HepG2 (cell line): ENCODE measurements at regions not wholly inside any gene's neighbourhood (a gene's known extent, or its start where the extent isn't known, plus 50 kb on each side); places are given as distances from the start of the nearest gene placed in this dataset.

Experiments
- EEA1 ChIP-seq: sonication (generic); formaldehyde crosslinking; IDR thresholded peaks from 2 replicates; pipeline ENCODE4 v1.5.1; 2020; ENCODE audit warnings: mild to moderate bottlenecking, missing genetic modification reagents, borderline replicate concordance
- NR2F1 ChIP-seq, 2 experiments: fragments of 450-650 bp in 1 of 2; formaldehyde crosslinking in 1 of 2; IDR thresholded peaks; 2 replicates each; pipeline versions ENCODE4 v1.5.0 to v1.6.1; 2016 to 2020; ENCODE audit warnings: mild to moderate bottlenecking in 1 of 2, missing compliant biosample characterization in 1 of 2, missing genetic modification reagents in 1 of 2, moderate library complexity in 1 of 2
- ZNF660 ChIP-seq: sonication (generic); formaldehyde crosslinking; IDR thresholded peaks from 2 replicates; pipeline ENCODE4 v1.5.1; 2020; ENCODE audit warnings: mild to moderate bottlenecking, low read depth, missing genetic modification reagents, borderline replicate concordance
- TF ChIP-seq, protein P1 (sequence below): sonication (generic); formaldehyde crosslinking; IDR thresholded peaks from 2 replicates; pipeline ENCODE4 v1.5.0; 2020; ENCODE audit warnings: mild to moderate bottlenecking, missing genetic modification reagents, moderate library complexity
- TF ChIP-seq, protein P2 (sequence below): sonication (generic); formaldehyde crosslinking; IDR thresholded peaks from 2 replicates; pipeline ENCODE4 v1.4.0; 2020; ENCODE audit warnings: missing genetic modification reagents

GRCh38 chr5:136811551-136811950, 446.2 kb upstream of the TRPC7 start:
- TF ChIP-seq, protein P1, sequence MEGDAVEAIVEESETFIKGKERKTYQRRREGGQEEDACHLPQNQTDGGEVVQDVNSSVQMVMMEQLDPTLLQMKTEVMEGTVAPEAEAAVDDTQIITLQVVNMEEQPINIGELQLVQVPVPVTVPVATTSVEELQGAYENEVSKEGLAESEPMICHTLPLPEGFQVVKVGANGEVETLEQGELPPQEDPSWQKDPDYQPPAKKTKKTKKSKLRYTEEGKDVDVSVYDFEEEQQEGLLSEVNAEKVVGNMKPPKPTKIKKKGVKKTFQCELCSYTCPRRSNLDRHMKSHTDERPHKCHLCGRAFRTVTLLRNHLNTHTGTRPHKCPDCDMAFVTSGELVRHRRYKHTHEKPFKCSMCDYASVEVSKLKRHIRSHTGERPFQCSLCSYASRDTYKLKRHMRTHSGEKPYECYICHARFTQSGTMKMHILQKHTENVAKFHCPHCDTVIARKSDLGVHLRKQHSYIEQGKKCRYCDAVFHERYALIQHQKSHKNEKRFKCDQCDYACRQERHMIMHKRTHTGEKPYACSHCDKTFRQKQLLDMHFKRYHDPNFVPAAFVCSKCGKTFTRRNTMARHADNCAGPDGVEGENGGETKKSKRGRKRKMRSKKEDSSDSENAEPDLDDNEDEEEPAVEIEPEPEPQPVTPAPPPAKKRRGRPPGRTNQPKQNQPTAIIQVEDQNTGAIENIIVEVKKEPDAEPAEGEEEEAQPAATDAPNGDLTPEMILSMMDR (CRISPR knock-in tag) = no peak
- TF ChIP-seq ZNF660 (CRISPR knock-in tag) = no peak
- no peak for TF ChIP-seq EEA1 (CRISPR knock-in tag)
- TF ChIP-seq, protein P2, sequence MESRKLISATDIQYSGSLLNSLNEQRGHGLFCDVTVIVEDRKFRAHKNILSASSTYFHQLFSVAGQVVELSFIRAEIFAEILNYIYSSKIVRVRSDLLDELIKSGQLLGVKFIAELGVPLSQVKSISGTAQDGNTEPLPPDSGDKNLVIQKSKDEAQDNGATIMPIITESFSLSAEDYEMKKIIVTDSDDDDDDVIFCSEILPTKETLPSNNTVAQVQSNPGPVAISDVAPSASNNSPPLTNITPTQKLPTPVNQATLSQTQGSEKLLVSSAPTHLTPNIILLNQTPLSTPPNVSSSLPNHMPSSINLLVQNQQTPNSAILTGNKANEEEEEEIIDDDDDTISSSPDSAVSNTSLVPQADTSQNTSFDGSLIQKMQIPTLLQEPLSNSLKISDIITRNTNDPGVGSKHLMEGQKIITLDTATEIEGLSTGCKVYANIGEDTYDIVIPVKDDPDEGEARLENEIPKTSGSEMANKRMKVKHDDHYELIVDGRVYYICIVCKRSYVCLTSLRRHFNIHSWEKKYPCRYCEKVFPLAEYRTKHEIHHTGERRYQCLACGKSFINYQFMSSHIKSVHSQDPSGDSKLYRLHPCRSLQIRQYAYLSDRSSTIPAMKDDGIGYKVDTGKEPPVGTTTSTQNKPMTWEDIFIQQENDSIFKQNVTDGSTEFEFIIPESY = no peak
- no peak for TF ChIP-seq NR2F1 (CRISPR knock-in tag; IDR thresholded peaks at IDR 0.05)
